SK-N-SH treated with all-trans-retinoic acid at 6 μM for 48 hours (cell line): ENCODE measurements at regions not wholly inside any gene's neighbourhood (a gene's known extent, or its start where the extent isn't known, plus 50 kb on each side); places are given as distances from the start of the nearest gene placed in this dataset.

Experiments used
- ATAC-seq: fragments of 200-7000 bp; cut with Tn5 transposase; 3 replicates; pipeline ENCODE4 v1.9.1; 2020; ENCODE audit warnings: mild to moderate bottlenecking, moderate library complexity
- ARNTL ChIP-seq: fragments of 450-650 bp; formaldehyde crosslinking; IDR thresholded peaks from 2 replicates; pipeline ENCODE4 v1.5.0; 2020; ENCODE audit warnings: low read depth, mild to moderate bottlenecking, moderate library complexity, borderline replicate concordance
- BACH2 ChIP-seq: fragments of 250-450 bp; sonication (Bioruptor Pico); IDR thresholded peaks from 2 replicates; pipeline ENCODE4 v1.9.0; 2021; ENCODE audit warnings: mild to moderate bottlenecking, borderline replicate concordance
- CREB5 ChIP-seq: fragments of 250-450 bp; sonication (Bioruptor Pico); IDR thresholded peaks from 2 replicates; pipeline ENCODE4 v1.5.1; 2020; ENCODE audit warnings: low read depth, mild to moderate bottlenecking, moderate library complexity
- CSRNP3 ChIP-seq: fragments of 250-450 bp; sonication (Bioruptor Pico); IDR thresholded peaks from 2 replicates; pipeline ENCODE4 v1.5.1; 2021; ENCODE audit warnings: mild to moderate bottlenecking, moderate library complexity
- ESRRG ChIP-seq: fragments of 250-450 bp; sonication (Bioruptor Pico); IDR thresholded peaks from 2 replicates; pipeline ENCODE4 v1.6.1; 2021; ENCODE audit warnings: mild to moderate bottlenecking
- GLIS3 ChIP-seq: fragments of 250-450 bp; sonication (Bioruptor Pico); IDR thresholded peaks from 2 replicates; pipeline ENCODE4 v1.5.0; 2020; ENCODE audit warnings: mild to moderate bottlenecking, moderate library complexity
- ISL1 ChIP-seq: fragments of 250-450 bp; sonication (Bioruptor Pico); IDR thresholded peaks from 2 replicates; pipeline ENCODE4 v2.1.2; 2022; ENCODE audit warnings: mild to moderate bottlenecking, moderate library complexity
- OSR1 ChIP-seq: fragments of 250-450 bp; sonication (Bioruptor Pico); IDR thresholded peaks from 2 replicates; pipeline ENCODE4 v1.8.0; 2022; ENCODE audit warnings: moderate library complexity, mild to moderate bottlenecking, inconsistent platforms
- PATZ1 ChIP-seq: fragments of 250-450 bp; sonication (Bioruptor Pico); IDR thresholded peaks from 2 replicates; pipeline ENCODE4 v1.8.0; 2020; ENCODE audit warnings: mild to moderate bottlenecking, moderate library complexity, borderline replicate concordance
- POU6F1 ChIP-seq: fragments of 250-450 bp; sonication (Bioruptor Pico); IDR thresholded peaks from 2 replicates; pipeline ENCODE4 v1.8.0; 2021; ENCODE audit warnings: low read depth, mild to moderate bottlenecking, moderate library complexity, borderline replicate concordance
- PPARA ChIP-seq: fragments of 250-450 bp; sonication (Bioruptor Pico); IDR thresholded peaks from 2 replicates; pipeline ENCODE4 v1.5.0; 2020; ENCODE audit warnings: mild to moderate bottlenecking, borderline replicate concordance
- RARB ChIP-seq: fragments of 250-450 bp; sonication (Bioruptor Pico); IDR thresholded peaks from 2 replicates; pipeline ENCODE4 v1.8.0; 2021; ENCODE audit warnings: mild to moderate bottlenecking, moderate library complexity
- TCF4 ChIP-seq: fragments of 250-450 bp; sonication (Bioruptor Pico); IDR thresholded peaks from 2 replicates; pipeline ENCODE4 v1.8.0; 2021; ENCODE audit warnings: mild to moderate bottlenecking, moderate library complexity, borderline replicate concordance
- TSHZ2 ChIP-seq: fragments of 250-450 bp; sonication (Bioruptor Pico); IDR thresholded peaks from 2 replicates; pipeline ENCODE4 v1.5.0; 2020; ENCODE audit warnings: mild to moderate bottlenecking, moderate library complexity
- ZC3H10 ChIP-seq: fragments of 250-450 bp; sonication (Bioruptor Pico); IDR thresholded peaks from 2 replicates; pipeline ENCODE4 v1.5.1; 2021; ENCODE audit warnings: mild to moderate bottlenecking, moderate library complexity
- ZFP3 ChIP-seq: fragments of 250-450 bp; sonication (Bioruptor Pico); IDR thresholded peaks from 2 replicates; pipeline ENCODE4 v1.5.0; 2020; ENCODE audit warnings: mild to moderate bottlenecking, moderate library complexity
- ZFP30 ChIP-seq: fragments of 450-650 bp; formaldehyde crosslinking; IDR thresholded peaks from 2 replicates; pipeline ENCODE4 v1.5.0; 2022; ENCODE audit warnings: mild to moderate bottlenecking, moderate library complexity
- ZNF565 ChIP-seq: fragments of 450-650 bp; formaldehyde crosslinking; conservative IDR thresholded peaks from 2 replicates; pipeline ENCODE4 v1.5.0; 2020; ENCODE audit warnings: low read depth, mild to moderate bottlenecking, moderate library complexity
- ZNF70 ChIP-seq: fragments of 450-650 bp; formaldehyde crosslinking; IDR thresholded peaks from 2 replicates; pipeline ENCODE4 v1.5.0; 2020; ENCODE audit warnings: mild to moderate bottlenecking, moderate library complexity
- ZNF8 ChIP-seq: fragments of 450-650 bp; formaldehyde crosslinking; IDR thresholded peaks from 2 replicates; pipeline ENCODE4 v1.5.0; 2020; ENCODE audit warnings: mild to moderate bottlenecking, moderate library complexity

GRCh38 chr2:128598862-128599441 is 280.3 kb upstream of the HS6ST1 start:
- no peak for ATAC-seq
- TF ChIP-seq TCF4 (CRISPR knock-in tag) (no peak), ZFP3 (CRISPR knock-in tag) (no peak), GLIS3 (no peak), RARB (no peak), PATZ1 (CRISPR knock-in tag) (no peak), OSR1 (no peak), POU6F1 (CRISPR knock-in tag) (no peak), BACH2 (CRISPR knock-in tag) (no peak), ZNF70 (CRISPR knock-in tag) (no peak), CSRNP3 (CRISPR knock-in tag) (no peak), ZNF565 (CRISPR knock-in tag) (no peak), ZNF8 (CRISPR knock-in tag) (no peak), TSHZ2 (CRISPR knock-in tag) (no peak), PPARA (CRISPR knock-in tag) (no peak), ZFP30 (CRISPR knock-in tag) (no peak)

GRCh38 chr2:128599700-128600099 is 281.0 kb upstream of the HS6ST1 start:
- ATAC-seq, result no peak
- TF ChIP-seq CREB5 (CRISPR knock-in tag), result no peak
- no peak for TF ChIP-seq POU6F1 (CRISPR knock-in tag)
- no peak for TF ChIP-seq PATZ1 (CRISPR knock-in tag)
- no peak for TF ChIP-seq ESRRG (CRISPR knock-in tag)
- TF ChIP-seq GLIS3, result no peak
- TF ChIP-seq ISL1 (CRISPR knock-in tag), result no peak
- TF ChIP-seq ZNF70 (CRISPR knock-in tag), result no peak
- no peak for TF ChIP-seq ZC3H10 (CRISPR knock-in tag)
- no peak for TF ChIP-seq ARNTL (CRISPR knock-in tag)
- TF ChIP-seq, all 23 proteins: peak for 0
